Thoracic aorta (tissue), 2 donors: ENCODE measurements at regions not wholly inside any gene's neighbourhood (a gene's known extent, or its start where the extent isn't known, plus 50 kb on each side); places are given as distances from the start of the nearest gene placed in this dataset.

Experiments used
- ATAC-seq: fragments of 150-250 bp; one replicate; pipeline ENCODE4 v1.8.0; 2017; ENCODE audit warnings: low read depth; ENCODE audit not compliant: insufficient number of reproducible peaks, low FRiP score
- DNase-seq: peaks from one replicate; pipeline ENCODE4 v3.0.0-alpha.2; 2020; ENCODE audit warnings: low spot score
- H3K27ac ChIP-seq, 2 donors: fragments of 200-600 bp; sonication (generic); 1 replicate in 1 of 2; 2 replicates in 1 of 2; pipeline ENCODE4 v1.5.1; 2016; ENCODE audit warnings: mild to moderate bottlenecking in 2 of 2, moderate library complexity in 2 of 2
- H3K27me3 ChIP-seq: fragments of 200-600 bp; sonication (generic); replicated peaks from 2 replicates; pipeline ENCODE4 v1.6.0; 2016; ENCODE audit warnings: mild to moderate bottlenecking; ENCODE audit not compliant: insufficient read depth
- H3K36me3 ChIP-seq: fragments of 200-600 bp; sonication (generic); one replicate; pipeline ENCODE4 v1.5.1; 2016
- H3K4me1 ChIP-seq, 2 donors: fragments of 200-600 bp; sonication (generic); 1 replicate in 1 of 2; 2 replicates in 1 of 2; pipeline versions ENCODE4 v1.5.1 to v1.6.0; 2016; ENCODE audit warnings: low read depth in 2 of 2, mild to moderate bottlenecking in 1 of 2; ENCODE audit not compliant: control insufficient read depth in 1 of 2
- H3K4me3 ChIP-seq: fragments of 200-600 bp; sonication (generic); 2 replicates; pipeline ENCODE4 v1.5.1; 2016; ENCODE audit warnings: mild to moderate bottlenecking
- H3K9me3 ChIP-seq: fragments of 200-600 bp; sonication (generic); 2 replicates; pipeline ENCODE4 v1.5.1; 2016
- CTCF ChIP-seq: fragments of 200-600 bp; sonication (generic); IDR thresholded peaks from one replicate; pipeline ENCODE4 v1.5.1; 2019; ENCODE audit warnings: antibody characterized with exemption

GRCh38 chr1:60133848-60134247 lies 60.3 kb upstream of the C1orf87 start:
- peak overlapping the region; percentile 29 to 67 for H3K27ac ChIP-seq
- ATAC-seq: no peak
- DNase-seq: no peak
- no peaks in the 10 kb centered on the region for H3K36me3 ChIP-seq
- H3K9me3 ChIP-seq: no peaks in the 10 kb centered on the region
- H3K27me3 ChIP-seq: no peaks in the 10 kb centered on the region
- H3K4me1 ChIP-seq: peaks cover 13 to 28% of the 10 kb centered on the region in 2 donors
- TF ChIP-seq CTCF: no peak
- no peak overlapping the region for H3K4me3 ChIP-seq

- Histone ChIP-seq H3K9me3 (no peaks in the 10 kb centered on the region), H3K4me3 (peak overlapping the region; percentile 24), H3K4me1 (peaks cover 13 to 28% of the 10 kb centered on the region in 2 donors), H3K27me3 (no peaks in the 10 kb centered on the region), H3K27ac (peak overlapping the region; percentile 67 to 71), H3K36me3 (no peaks in the 10 kb centered on the region)
- ATAC-seq: peak; percentile 76
- no peak for TF ChIP-seq CTCF
- no peak for DNase-seq
Measured at GRCh38 chr1:60133000-60133673, 59.6 kb upstream of the C1orf87 start.

- Histone ChIP-seq H3K9me3 (no peaks in the 10 kb centered on the region), H3K27ac (no peak overlapping the region), H3K36me3 (no peaks in the 10 kb centered on the region), H3K4me1 (peaks cover 13 to 28% of the 10 kb centered on the region in 2 donors), H3K27me3 (no peaks in the 10 kb centered on the region), H3K4me3 (no peak overlapping the region)
- DNase-seq: no peak
- TF ChIP-seq CTCF: no peak
- no peak for ATAC-seq
Measured at GRCh38 chr1:60132108-60132507, 58.5 kb upstream of the C1orf87 start.

- Histone ChIP-seq H3K4me3 (no peak overlapping the region), H3K9me3 (no peaks in the 10 kb centered on the region), H3K36me3 (no peaks in the 10 kb centered on the region), H3K27me3 (no peaks in the 10 kb centered on the region), H3K27ac (peak overlapping the region in 1 of 2 donors; percentile 36), H3K4me1 (peaks cover 13 to 28% of the 10 kb centered on the region in 2 donors)
- peak; percentile 49 for ATAC-seq
- no peak for DNase-seq
- no peak for TF ChIP-seq CTCF
Measured at GRCh38 chr1:60130703-60131102, 57.1 kb upstream of the C1orf87 start.

- no peak for TF ChIP-seq CTCF
- Histone ChIP-seq H3K4me3 (no peak overlapping the region), H3K9me3 (no peaks in the 10 kb centered on the region), H3K36me3 (no peaks in the 10 kb centered on the region), H3K4me1 (peaks cover 13 to 28% of the 10 kb centered on the region in 2 donors), H3K27me3 (no peaks in the 10 kb centered on the region), H3K27ac (no peak overlapping the region)
- DNase-seq (no peak), ATAC-seq (no peak)
Measured at GRCh38 chr1:60129911-60130310, 56.3 kb upstream of the C1orf87 start.
